Body of pancreas (tissue), 4 donors: ENCODE measurements at regions not wholly inside any gene's neighbourhood (a gene's known extent, or its start where the extent isn't known, plus 50 kb on each side); places are given as distances from the start of the nearest gene placed in this dataset.

ENCODE experiments used
- ATAC-seq: fragments of 150-250 bp; one replicate; pipeline ENCODE4 v1.9.1; 2016
- DNase-seq, 4 donors: peaks; one replicate each; pipeline ENCODE4 v3.0.0-alpha.2; 2019
- H3K27ac ChIP-seq, 4 donors: fragments of 200-600 bp; sonication (generic); 1 replicate in 3 of 4; 2 replicates in 1 of 4; pipeline versions ENCODE4 v1.5.1 to v1.6.1; 2016 to 2019; ENCODE audit warnings: mild to moderate bottlenecking in 1 of 4, mixed read lengths in 1 of 4, moderate library complexity in 1 of 4
- H3K27me3 ChIP-seq, 2 donors: fragments of 200-600 bp; sonication (generic); one replicate each; pipeline ENCODE4 v1.6.0; 2016; ENCODE audit warnings: mild to moderate bottlenecking in 1 of 2
- H3K36me3 ChIP-seq, 2 donors: fragments of 200-600 bp; sonication (generic); replicated peaks in 1 of 2; 2 replicates each; pipeline ENCODE4 v1.5.1; 2016; ENCODE audit warnings: low read depth in 2 of 2; ENCODE audit not compliant: insufficient read depth in 1 of 2
- H3K4me1 ChIP-seq: fragments of 200-600 bp; sonication (generic); one replicate; pipeline ENCODE4 v1.6.0; 2016
- H3K4me3 ChIP-seq, 2 donors: fragments of 200-600 bp; sonication (generic); 1 replicate in 1 of 2; 2 replicates in 1 of 2; pipeline ENCODE4 v1.5.1; 2016 to 2019
- H3K9me3 ChIP-seq, 3 donors: fragments of 200-600 bp; sonication (generic); 1 replicate in 2 of 3; 2 replicates in 1 of 3; pipeline ENCODE4 v1.5.1; 2016
- CTCF ChIP-seq, 7 experiments: fragments of 450-650 bp in 4 of 7; fragments of 200-600 bp in 3 of 7; sonication (generic) in 3 of 7; IDR thresholded peaks; one replicate each; pipeline ENCODE4 v1.5.1; 2016 to 2019; ENCODE audit warnings: antibody characterized with exemption in 7 of 7
- POLR2A ChIP-seq, 3 donors: fragments of 450-650 bp; IDR thresholded peaks; one replicate each; pipeline ENCODE4 v1.6.1; 2016; ENCODE audit warnings: antibody characterized with exemption in 3 of 3, mild to moderate bottlenecking in 2 of 3
- WGBS, 2 donors: methylation state at CpG; one replicate each; pipeline ENCODE4 v1.1.5; 2017; 5-methylcytosine and 5-hydroxymethylcytosine counted together
- intact Hi-C: fragments of 100-400 bp; cut with DNase I; formaldehyde crosslinking; loops from one replicate; pipeline ENCODE4 v1.15.1; 2023

- Histone ChIP-seq H3K27me3 (peaks cover 0 to 3% of the 10 kb centered on the region in 2 donors), H3K27ac (no peak overlapping the region), H3K36me3 (no peaks in the 10 kb centered on the region), H3K4me3 (no peak overlapping the region), H3K4me1 (peaks cover 11% of the 10 kb centered on the region), H3K9me3 (no peaks in the 10 kb centered on the region)
- DNase-seq (no peak), ATAC-seq (no peak)
- 44 to 46% methylated on average over 8 of the region's 8 CpGs for WGBS, 2 donors
- intact Hi-C loops, result no loop called here
- TF ChIP-seq CTCF (IDR thresholded peaks at IDR 0.05), result no peak
Observed at GRCh38 chr20:6269168-6269873, 146.5 kb upstream of the FERMT1 start.

- H3K4me3 ChIP-seq, result no peak overlapping the region
- H3K36me3 ChIP-seq, result no peaks in the 10 kb centered on the region
- no peak for TF ChIP-seq POLR2A (IDR thresholded peaks at IDR 0.05)
- TF ChIP-seq CTCF (IDR thresholded peaks at IDR 0.05), result peak in 4 of 7 experiments; percentile 34 to 44 (median 40)
- H3K4me1 ChIP-seq, result peaks cover 11% of the 10 kb centered on the region
- H3K9me3 ChIP-seq, result no peaks in the 10 kb centered on the region
- intact Hi-C loops, result no loop called here
- no peak overlapping the region for H3K27ac ChIP-seq
- 28 to 33% methylated on average over 10 of the region's 10 CpGs for WGBS, 2 donors
- DNase-seq, result peak in 2 of 4 donors; percentile 6 to 7
- no peaks in the 10 kb centered on the region for H3K27me3 ChIP-seq
- peak; percentile 66 for ATAC-seq
Observed at GRCh38 chr20:6265204-6265904, 142.5 kb upstream of the FERMT1 start.

DNA sequence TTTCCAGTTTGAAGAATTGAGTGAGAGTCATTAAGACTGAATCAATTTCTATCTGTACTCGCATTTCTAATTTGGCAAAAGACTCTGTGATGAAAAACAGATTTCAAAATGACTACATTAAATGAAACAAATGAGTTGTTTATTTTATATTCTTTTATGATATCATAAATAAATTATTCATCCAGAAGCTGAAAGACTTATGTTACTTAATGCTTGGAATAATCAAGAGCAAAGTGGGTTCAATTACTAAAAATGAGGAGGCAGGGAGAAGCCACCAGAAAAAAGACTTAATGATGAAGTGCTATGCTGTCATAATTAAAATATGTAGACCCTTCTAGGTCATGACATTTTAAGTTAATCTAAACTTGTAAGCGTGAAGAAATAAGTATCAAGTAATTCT, 130.6 kb upstream of the FERMT1 start:
- no peak for DNase-seq
- TF ChIP-seq CTCF (IDR thresholded peaks at IDR 0.05), result no peak
- TF ChIP-seq POLR2A (IDR thresholded peaks at IDR 0.05), result no peak
- no peaks in the 10 kb centered on the region for H3K9me3 ChIP-seq
- ATAC-seq, result no peak
- H3K4me1 ChIP-seq, result no peaks in the 10 kb centered on the region
- WGBS, 2 donors, result 56 to 57% methylated on average over 2 of the region's 2 CpGs
- no peak overlapping the region for H3K4me3 ChIP-seq
- H3K36me3 ChIP-seq, result no peaks in the 10 kb centered on the region
- no peaks in the 10 kb centered on the region for H3K27me3 ChIP-seq
- no peak overlapping the region for H3K27ac ChIP-seq
- intact Hi-C loops, result no loop called here

DNA sequence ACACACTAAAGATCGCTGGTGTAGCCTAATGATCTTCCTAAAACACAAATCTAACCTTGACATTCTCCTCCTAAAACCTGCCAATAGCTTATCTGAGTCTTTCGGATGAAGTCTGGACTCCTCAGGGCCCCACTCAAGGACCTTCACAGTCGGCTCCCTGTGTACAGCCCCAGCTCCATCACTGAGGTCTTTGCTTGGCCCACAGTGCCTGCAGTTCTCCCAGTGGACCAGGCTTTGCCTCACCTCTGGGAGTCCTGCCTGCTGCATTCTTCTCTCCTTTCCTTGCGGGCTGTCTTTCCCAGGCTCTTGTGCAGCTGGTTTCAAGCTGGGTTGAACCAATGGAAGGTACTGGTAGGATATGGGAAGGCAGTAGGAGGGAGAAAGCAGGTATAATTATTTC, 122.6 kb upstream of the FERMT1 start:
- no peak for TF ChIP-seq POLR2A (IDR thresholded peaks at IDR 0.05)
- no peak for TF ChIP-seq CTCF (IDR thresholded peaks at IDR 0.05)
- H3K27ac ChIP-seq, result no peak overlapping the region
- no peaks in the 10 kb centered on the region for H3K9me3 ChIP-seq
- no peaks in the 10 kb centered on the region for H3K27me3 ChIP-seq
- WGBS, 2 donors, result 71 to 73% methylated on average over 4 of the region's 4 CpGs
- ATAC-seq (no peak), DNase-seq (no peak)
- no peaks in the 10 kb centered on the region for H3K36me3 ChIP-seq
- H3K4me1 ChIP-seq, result peaks cover 8% of the 10 kb centered on the region
- intact Hi-C loops, result no loop called here
- H3K4me3 ChIP-seq, result no peak overlapping the region
